H9 (cell line): ENCODE measurements at regions not wholly inside any gene's neighbourhood (a gene's known extent, or its start where the extent isn't known, plus 50 kb on each side); places are given as distances from the start of the nearest gene placed in this dataset.

Source experiments
- DNase-seq: peaks from one replicate; pipeline ENCODE4 v3.0.0-alpha.2; 2017
- H2AFZ ChIP-seq: one replicate; pipeline ENCODE4 v1.6.1; 2013; ENCODE audit warnings: mild to moderate bottlenecking, low read length, control low read depth, moderate library complexity
- H2AK5ac ChIP-seq: 2 replicates; pipeline ENCODE4 v1.6.1; 2013; ENCODE audit warnings: low read length, control low read depth, mixed read lengths; ENCODE audit not compliant: insufficient read length
- H2BK120ac ChIP-seq: one replicate; pipeline ENCODE4 v1.6.1; 2013; ENCODE audit warnings: low read depth, mild to moderate bottlenecking, low read length, control low read depth, inconsistent platforms; ENCODE audit not compliant: poor library complexity, severe bottlenecking
- H2BK12ac ChIP-seq: 2 replicates; pipeline ENCODE4 v1.6.1; 2013; ENCODE audit warnings: low read length, control low read depth, mixed read lengths, low read depth; ENCODE audit not compliant: insufficient read length
- H2BK15ac ChIP-seq: 2 replicates; pipeline ENCODE4 v1.6.1; 2013; ENCODE audit warnings: low read depth, low read length, control low read depth
- H2BK20ac ChIP-seq: one replicate; pipeline ENCODE4 v1.6.1; 2013; ENCODE audit warnings: low read depth, mild to moderate bottlenecking, low read length, control low read depth, inconsistent platforms; ENCODE audit not compliant: poor library complexity, severe bottlenecking
- H2BK5ac ChIP-seq: 2 replicates; pipeline ENCODE4 v1.6.1; 2013; ENCODE audit warnings: low read length, control low read depth, mixed read lengths; ENCODE audit not compliant: insufficient read length
- H3K14ac ChIP-seq: 2 replicates; pipeline ENCODE4 v1.6.1; 2013; ENCODE audit warnings: low read length, control low read depth; ENCODE audit not compliant: insufficient read depth
- H3K18ac ChIP-seq: 2 replicates; pipeline ENCODE4 v1.6.1; 2013; ENCODE audit warnings: low read depth, mild to moderate bottlenecking, mixed read lengths, low read length, control low read depth; ENCODE audit not compliant: insufficient read length
- H3K23ac ChIP-seq: 2 replicates; pipeline ENCODE4 v1.6.1; 2013; ENCODE audit warnings: low read length, control low read depth, mixed read lengths, low read depth; ENCODE audit not compliant: insufficient read length
- H3K23me2 ChIP-seq: 2 replicates; pipeline ENCODE4 v1.6.1; 2013; ENCODE audit warnings: low read depth, mild to moderate bottlenecking, mixed read lengths, low read length, control low read depth; ENCODE audit not compliant: insufficient read length, poor library complexity, severe bottlenecking
- H3K27ac ChIP-seq: 2 replicates; pipeline ENCODE4 v1.5.1; 2013; ENCODE audit warnings: low read length, control low read depth, mixed read lengths, low read depth; ENCODE audit not compliant: insufficient read length
- H3K27me3 ChIP-seq: 2 replicates; pipeline ENCODE4 v1.6.1; 2013; ENCODE audit warnings: low read length, control low read depth, inconsistent platforms; ENCODE audit not compliant: insufficient read depth
- H3K4ac ChIP-seq: 2 replicates; pipeline ENCODE4 v1.6.1; 2013; ENCODE audit warnings: low read depth, mild to moderate bottlenecking, control low read depth, inconsistent platforms, low read length, moderate library complexity
- H3K4me1 ChIP-seq: 2 replicates; pipeline ENCODE4 v1.6.1; 2013; ENCODE audit warnings: low read length, control low read depth, inconsistent platforms; ENCODE audit not compliant: insufficient read depth
- H3K4me2 ChIP-seq: 2 replicates; pipeline ENCODE4 v1.6.1; 2013; ENCODE audit warnings: low read length, control low read depth, mixed read lengths; ENCODE audit not compliant: insufficient read length, insufficient read depth
- H3K56ac ChIP-seq: 2 replicates; pipeline ENCODE4 v1.6.1; 2013; ENCODE audit warnings: low read depth, mild to moderate bottlenecking, mixed read lengths, low read length, control low read depth; ENCODE audit not compliant: insufficient read length
- H3K79me1 ChIP-seq: 2 replicates; pipeline ENCODE4 v1.6.1; 2013; ENCODE audit warnings: low read depth, mild to moderate bottlenecking, moderate library complexity, low read length, control low read depth, inconsistent platforms; ENCODE audit not compliant: insufficient read depth, poor library complexity, severe bottlenecking
- H3K79me2 ChIP-seq: 2 replicates; pipeline ENCODE4 v1.6.1; 2013; ENCODE audit warnings: low read length, control low read depth, inconsistent platforms; ENCODE audit not compliant: insufficient read depth
- H3K9ac ChIP-seq: 2 replicates; pipeline ENCODE4 v1.6.1; 2013; ENCODE audit warnings: low read length, control low read depth, mixed read lengths; ENCODE audit not compliant: insufficient read length; ENCODE audit errors: extremely low read depth
- H3K9me3 ChIP-seq: one replicate; pipeline ENCODE4 v1.6.1; 2013; ENCODE audit warnings: low read depth, low read length, inconsistent platforms; ENCODE audit not compliant: control insufficient read depth
- H3T11ph ChIP-seq: one replicate; pipeline ENCODE4 v1.6.1; 2013; ENCODE audit warnings: mild to moderate bottlenecking, low read length, control low read depth, inconsistent platforms
- H4K20me1 ChIP-seq: one replicate; pipeline ENCODE4 v1.6.1; 2013; ENCODE audit not compliant: control insufficient read depth, insufficient read length, insufficient read depth
- H4K5ac ChIP-seq: 2 replicates; pipeline ENCODE4 v1.6.1; 2013; ENCODE audit warnings: low read depth, mild to moderate bottlenecking, mixed read lengths, low read length, control low read depth; ENCODE audit not compliant: insufficient read length
- H4K8ac ChIP-seq: replicated peaks from 2 replicates; pipeline ENCODE4 v1.6.1; 2013; ENCODE audit warnings: low read length, control low read depth, mixed read lengths, low read depth; ENCODE audit not compliant: insufficient read length
- H4K91ac ChIP-seq: 2 replicates; pipeline ENCODE4 v1.6.1; 2013; ENCODE audit warnings: low read depth, mild to moderate bottlenecking, moderate library complexity, mixed read lengths, low read length, control low read depth; ENCODE audit not compliant: insufficient read length
- H3K27ac Mint-ChIP-seq, 3 experiments: 2 replicates in 2 of 3; 3 replicates in 1 of 3; pipeline ENCODE4 v1.8.0; 2020 to 2021; ENCODE audit warnings: mixed read lengths in 3 of 3, mild to moderate bottlenecking in 1 of 3, moderate library complexity in 1 of 3
- H3K27me3 Mint-ChIP-seq: 2 replicates; pipeline ENCODE4 v1.8.0; 2021; ENCODE audit warnings: low read depth, mild to moderate bottlenecking, moderate library complexity, mixed read lengths
- H3K36me3 Mint-ChIP-seq, 3 experiments: 2 replicates in 2 of 3; 3 replicates in 1 of 3; pipeline ENCODE4 v1.8.0; 2020 to 2021; ENCODE audit warnings: low read depth in 3 of 3, mixed read lengths in 3 of 3; ENCODE audit not compliant: insufficient read depth in 1 of 3
- H3K4me1 Mint-ChIP-seq, 2 experiments: 2 replicates each; pipeline ENCODE4 v1.8.0; 2020; ENCODE audit warnings: mixed read lengths in 2 of 2
- H3K4me3 Mint-ChIP-seq, 2 experiments: 2 replicates in 1 of 2; 3 replicates in 1 of 2; pipeline ENCODE4 v1.8.0; 2020 to 2021; ENCODE audit warnings: mild to moderate bottlenecking in 2 of 2, mixed read lengths in 2 of 2, moderate library complexity in 1 of 2
- H3K9me3 Mint-ChIP-seq, 2 experiments: 2 replicates in 1 of 2; 3 replicates in 1 of 2; pipeline ENCODE4 v1.8.0; 2020; ENCODE audit warnings: mild to moderate bottlenecking in 2 of 2, mixed read lengths in 2 of 2, moderate library complexity in 1 of 2
- CTCF ChIP-seq: fragments of 200-600 bp; sonication (generic); conservative IDR thresholded peaks from 3 replicates; pipeline ENCODE4 v1.8.0; 2021; ENCODE audit warnings: antibody characterized with exemption, mild to moderate bottlenecking
- WGBS: extraction: QIAGEN DNeasy Blood & Tissue Kit; methylation state at CpG from one replicate; pipeline ENCODE4 v1.1.7; 2013; ENCODE audit warnings: missing lambda C conversion rate, low lambda C conversion rate, mixed read lengths; ENCODE audit not compliant: insufficient read length; ENCODE audit errors: extremely low coverage; 5-methylcytosine and 5-hydroxymethylcytosine counted together

DNA sequence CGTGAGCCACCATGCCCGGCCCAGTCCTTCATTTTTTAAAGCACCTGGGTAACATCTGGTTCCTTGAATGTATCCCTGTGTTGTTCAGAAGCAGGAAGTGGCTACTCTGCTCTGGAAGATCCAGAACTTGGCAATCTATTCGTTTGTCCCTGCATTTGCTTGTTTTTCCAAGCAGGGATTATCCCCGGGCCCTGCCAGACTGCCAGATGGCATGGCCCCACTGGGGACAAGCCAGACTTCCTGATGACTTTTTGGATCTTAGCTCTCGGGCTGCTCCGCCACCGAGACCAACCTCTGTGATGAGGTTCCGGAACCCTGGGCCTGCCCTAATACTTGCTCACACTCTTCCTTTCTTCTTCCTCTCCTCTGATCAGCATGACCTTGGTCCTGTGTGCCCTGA lies 496.7 kb downstream of the TYW1 start:
- Histone ChIP-seq H2BK5ac (no peak overlapping the region), H3K4me1 (no peaks in the 10 kb centered on the region), H4K8ac (no peak overlapping the region), H2BK20ac (no peak overlapping the region), H3K14ac (no peak overlapping the region), H3K27me3 (no peaks in the 10 kb centered on the region), H3K56ac (no peak overlapping the region), H4K91ac (no peak overlapping the region), H3T11ph (no peak overlapping the region), H3K23me2 (no peaks in the 10 kb centered on the region), H3K27ac (no peak overlapping the region), H4K5ac (no peak overlapping the region), H3K23ac (no peak overlapping the region), H2BK120ac (no peak overlapping the region), H2AK5ac (no peak overlapping the region), H3K4ac (no peak overlapping the region), H3K79me1 (no peaks in the 10 kb centered on the region), H2AFZ (no peak overlapping the region), H3K18ac (no peak overlapping the region), H4K20me1 (no peaks in the 10 kb centered on the region), H3K79me2 (no peaks in the 10 kb centered on the region), H3K9ac (no peak overlapping the region), H3K9me3 (no peaks in the 10 kb centered on the region), H2BK12ac (no peak overlapping the region), H2BK15ac (no peak overlapping the region), H3K4me2 (no peak overlapping the region)
- no peak for TF ChIP-seq CTCF
- H3K4me1 Mint-ChIP-seq, result no peaks in the 10 kb centered on the region; a peak in 1 of 4 replicates
- no peak overlapping the region for H3K4me3 Mint-ChIP-seq
- peaks cover 3 to 9% of the 10 kb centered on the region in 2 experiments; a peak in 3 of 5 replicates for H3K9me3 Mint-ChIP-seq
- no peak overlapping the region for H3K27ac Mint-ChIP-seq
- no peak for DNase-seq
- no peaks in the 10 kb centered on the region; a peak in 2 of 7 replicates for H3K36me3 Mint-ChIP-seq
- H3K27me3 Mint-ChIP-seq, result peaks cover 8% of the 10 kb centered on the region
- WGBS, result no CpG with 5 or more reads among the region's 8 CpGs
